ENCODE measurements at regions not wholly inside any gene's neighbourhood (a gene's known extent, or its start where the extent isn't known, plus 50 kb on each side); places are given as distances from the start of the nearest gene placed in this dataset.

DNA sequence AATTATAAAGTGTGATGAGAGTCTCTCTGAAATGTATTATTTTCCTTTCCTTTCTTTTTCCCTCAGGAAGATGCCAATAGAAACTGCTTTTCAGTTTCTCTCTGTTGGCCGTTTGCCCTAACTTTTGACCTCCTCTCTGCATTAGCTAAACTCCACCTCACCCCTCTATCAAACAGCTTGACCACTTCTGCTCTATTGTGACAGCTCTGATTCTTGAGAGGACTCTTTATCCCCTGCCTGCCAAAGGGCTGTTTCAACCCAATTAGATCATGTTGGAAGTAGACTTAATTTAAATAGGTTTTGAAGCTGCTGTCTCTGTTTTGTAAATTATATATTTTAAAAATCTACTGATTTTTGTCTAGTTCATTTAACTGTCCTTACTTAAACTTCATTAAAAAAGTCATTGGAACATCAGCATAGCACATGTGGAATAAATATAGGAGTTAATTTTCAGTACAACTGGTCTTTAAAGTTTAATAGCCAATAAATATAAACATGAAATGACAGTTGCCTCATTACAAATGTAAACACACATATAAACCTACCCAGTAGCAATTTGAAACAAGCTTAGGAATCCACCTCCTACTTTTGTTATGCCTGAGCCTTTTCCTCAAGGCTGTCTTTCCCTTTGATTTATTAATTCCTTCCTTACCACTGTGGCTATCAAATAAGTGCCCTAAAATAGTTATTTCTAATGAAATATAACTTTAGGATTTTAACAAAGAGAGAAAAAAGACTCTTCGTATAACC lies 152.0 kb downstream of the CHRM3 start:
- DNase-seq (ENCODE audit: extremely low read depth in 1 of 2, low read depth in 1 of 2) = no peak

DNA sequence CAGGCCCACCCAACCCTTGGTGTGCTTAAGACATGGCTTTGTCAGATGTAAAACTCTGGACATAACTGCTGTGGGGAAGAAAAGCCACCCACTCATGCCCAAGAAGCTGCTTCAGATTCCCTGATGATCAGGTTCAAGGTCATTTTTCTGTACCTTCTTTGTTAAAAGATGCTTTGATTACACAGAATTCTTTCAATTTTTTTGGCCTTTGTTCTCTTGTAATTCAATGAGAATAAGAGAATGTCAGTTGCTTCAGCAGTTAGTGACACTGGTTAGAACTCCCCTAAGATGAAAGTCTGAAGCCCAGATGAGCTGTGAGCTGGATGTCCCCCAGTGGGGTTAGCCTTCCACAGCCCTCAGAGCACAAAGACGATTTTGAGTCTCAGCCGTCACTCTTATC lies 152.7 kb downstream of the CHRM3 start:
- no peak for DNase-seq (ENCODE audit: extremely low read depth in 1 of 2, low read depth in 1 of 2)

DNA sequence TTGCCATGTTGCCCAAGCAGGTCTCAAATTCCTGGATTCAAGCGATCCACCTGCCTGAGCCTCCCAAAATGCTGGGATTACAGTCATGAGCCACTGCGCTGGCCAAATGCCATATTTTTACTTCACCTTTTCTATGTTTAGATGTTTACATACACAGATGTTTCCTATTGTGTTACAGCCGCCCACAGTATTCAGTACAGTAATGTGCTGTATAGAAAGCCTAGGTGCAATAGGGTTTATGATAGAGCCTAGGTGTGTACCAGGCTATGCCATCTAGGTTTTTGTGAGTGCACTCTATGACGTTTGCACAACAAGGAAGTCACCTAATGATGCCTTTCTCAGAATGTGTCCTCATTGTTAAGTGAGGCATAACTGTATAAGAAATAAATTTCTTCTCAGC lies 153.4 kb downstream of the CHRM3 start:
- no peak for DNase-seq (ENCODE audit: extremely low read depth in 1 of 2, low read depth in 1 of 2)

DNA sequence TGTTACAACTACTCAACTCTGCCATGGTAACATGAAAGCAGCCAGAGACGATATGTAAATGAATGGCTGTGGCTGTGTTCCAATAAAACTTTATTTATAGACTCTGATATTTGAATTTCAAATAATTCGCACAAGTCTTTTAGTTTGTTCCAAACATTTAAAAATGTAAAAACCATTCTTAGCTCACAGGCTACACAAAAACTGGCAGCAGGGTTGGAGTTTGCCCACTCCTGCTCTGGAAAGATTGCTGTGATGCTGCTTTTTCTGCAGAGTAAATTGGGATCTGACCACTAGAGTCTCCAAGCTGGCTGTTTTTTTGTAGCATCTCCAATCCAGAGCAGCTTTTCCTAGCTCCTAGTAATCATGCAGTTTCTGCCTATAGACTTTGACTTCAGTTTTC lies 157.5 kb downstream of the CHRM3 start:
- DNase-seq (ENCODE audit: extremely low read depth in 1 of 2, low read depth in 1 of 2) = no peak

DNA sequence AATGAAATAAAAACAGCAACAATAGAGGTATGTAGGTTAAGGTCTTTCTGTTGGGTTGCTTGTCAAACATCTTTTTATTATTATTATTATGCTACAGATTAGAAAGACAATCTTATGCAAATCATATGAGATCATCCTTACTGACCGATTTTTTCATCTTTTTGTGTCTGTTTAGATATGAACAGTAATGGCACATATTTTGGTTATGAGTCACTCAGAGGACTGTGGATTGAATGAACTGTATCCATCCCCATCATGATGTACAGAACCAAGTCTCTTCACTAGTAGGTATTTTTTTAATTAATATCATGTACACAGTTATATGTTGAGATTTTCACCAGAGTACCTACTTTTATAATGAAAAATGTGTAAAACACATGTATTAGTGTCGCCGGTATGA lies 159.1 kb downstream of the CHRM3 start:
- DNase-seq (ENCODE audit: extremely low read depth in 1 of 2, low read depth in 1 of 2) = no peak

DNA sequence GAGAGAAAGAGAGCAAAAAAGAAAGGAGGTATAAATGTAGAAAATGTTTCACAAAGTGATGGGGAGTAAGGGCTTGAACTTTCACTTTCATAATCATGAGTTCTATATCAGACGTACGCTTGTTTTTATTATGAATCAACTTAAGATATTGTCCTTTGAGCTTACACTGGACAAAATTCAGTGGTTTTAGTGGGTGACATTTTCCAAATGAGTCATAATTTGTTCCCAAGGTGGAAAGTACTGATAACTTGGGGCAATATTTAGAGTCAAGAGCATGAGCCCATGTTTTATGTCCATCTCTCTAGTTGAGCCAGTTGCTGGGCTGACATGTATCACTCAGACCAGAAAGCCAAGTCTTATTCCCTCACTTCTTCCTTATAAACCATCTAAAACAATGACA lies 161.6 kb downstream of the CHRM3 start:
- no peak for DNase-seq (ENCODE audit: extremely low read depth in 1 of 2, low read depth in 1 of 2)

DNA sequence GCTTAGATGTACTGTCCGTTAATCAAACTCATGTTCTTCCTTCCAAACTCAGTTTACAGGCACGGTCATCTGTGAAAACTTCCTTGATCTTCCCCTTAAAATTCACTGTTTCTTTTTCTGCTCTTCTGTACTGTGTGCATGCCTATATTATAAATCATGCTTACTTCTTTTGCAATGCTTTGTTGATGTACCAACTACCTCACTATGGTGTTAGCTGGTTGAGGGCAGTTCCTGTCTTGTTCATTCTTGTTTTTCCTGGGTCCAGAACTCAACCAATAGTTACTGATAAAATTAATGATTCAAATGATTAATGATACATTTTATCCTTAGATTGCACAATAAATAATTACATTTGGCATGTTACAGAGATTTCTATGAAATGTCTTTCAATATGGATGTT lies 163.8 kb downstream of the CHRM3 start:
- no peak for DNase-seq (ENCODE audit: extremely low read depth in 1 of 2, low read depth in 1 of 2)

DNA sequence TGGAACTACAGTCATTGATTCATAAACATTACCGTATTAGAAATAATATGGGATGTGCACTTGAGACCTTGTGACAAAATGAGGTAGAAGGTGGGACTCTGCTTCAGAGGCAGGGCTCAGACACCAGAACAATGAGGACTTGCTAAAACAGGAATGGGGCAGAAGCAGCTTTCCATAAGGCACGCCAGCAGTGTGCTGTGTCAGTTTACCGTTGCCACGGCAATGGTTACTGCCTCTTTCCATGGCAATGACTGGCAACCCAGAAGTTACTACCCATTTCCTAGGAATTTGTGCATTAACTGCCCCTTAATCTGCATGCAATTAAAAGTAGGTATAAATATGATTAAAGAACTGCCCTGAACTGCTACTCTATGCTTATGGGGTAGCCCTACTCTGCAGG lies 169.0 kb downstream of the CHRM3 start:
- DNase-seq (ENCODE audit: extremely low read depth in 1 of 2, low read depth in 1 of 2) = no peak

DNA sequence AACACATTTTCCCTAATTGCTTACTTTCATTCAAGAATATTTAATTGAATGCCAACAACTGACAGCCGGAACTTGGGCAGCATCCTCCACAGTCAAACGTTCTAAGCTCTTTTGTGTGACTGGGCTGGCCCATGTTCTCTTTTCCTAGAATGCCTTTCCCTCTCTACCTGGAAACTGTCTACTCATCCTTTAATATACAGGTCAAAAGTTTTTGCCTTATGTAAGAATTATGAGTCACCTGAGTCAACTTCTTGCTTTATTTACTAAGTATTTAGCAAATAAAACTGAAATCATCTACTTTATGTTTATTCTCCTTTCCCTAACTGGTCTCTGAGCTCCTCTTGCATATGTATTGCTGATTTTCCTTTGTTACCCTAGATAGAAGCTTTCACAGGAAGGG lies 172.2 kb downstream of the CHRM3 start:
- DNase-seq (ENCODE audit: extremely low read depth in 1 of 2, low read depth in 1 of 2) = no peak

DNA sequence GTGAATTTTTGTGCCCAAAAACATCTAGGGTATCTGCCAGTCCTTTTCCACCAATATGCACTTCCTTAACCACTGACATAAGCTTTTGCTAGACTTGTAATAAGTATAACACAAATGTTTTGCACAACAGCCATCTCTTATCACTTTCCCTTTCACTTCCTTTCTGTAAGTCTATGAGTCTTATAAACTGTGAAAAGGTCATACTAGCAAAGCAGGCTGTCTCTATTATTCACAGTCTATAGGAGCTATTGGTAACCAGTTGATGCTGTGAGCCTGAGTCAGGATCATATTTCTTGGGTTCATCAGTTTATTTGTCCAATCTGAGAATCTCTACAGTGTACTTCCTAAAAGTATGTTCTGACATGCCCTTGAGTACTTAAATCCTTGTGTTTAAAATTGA lies 172.6 kb downstream of the CHRM3 start:
- no peak for DNase-seq (ENCODE audit: extremely low read depth in 1 of 2, low read depth in 1 of 2)

DNA sequence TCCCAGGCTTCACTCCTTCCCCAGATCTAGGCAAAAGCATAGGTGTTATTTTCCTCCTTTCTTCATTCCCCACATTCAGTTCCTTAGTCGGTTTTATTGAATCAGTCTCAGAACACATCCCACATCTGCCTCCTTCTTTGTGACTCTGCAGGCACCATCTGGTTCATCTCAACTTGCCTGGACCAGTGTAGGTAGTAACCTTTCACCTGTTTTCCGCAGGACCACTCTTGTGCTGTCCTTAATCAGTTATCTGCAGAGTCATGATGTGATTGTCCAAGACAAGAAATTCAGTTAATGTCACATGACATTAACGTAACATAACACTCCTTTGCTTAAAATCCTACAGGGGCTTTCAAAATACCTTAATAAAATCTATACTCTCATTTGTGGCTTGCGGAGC lies 174.6 kb downstream of the CHRM3 start:
- no peak for DNase-seq (ENCODE audit: extremely low read depth in 1 of 2, low read depth in 1 of 2)

DNA sequence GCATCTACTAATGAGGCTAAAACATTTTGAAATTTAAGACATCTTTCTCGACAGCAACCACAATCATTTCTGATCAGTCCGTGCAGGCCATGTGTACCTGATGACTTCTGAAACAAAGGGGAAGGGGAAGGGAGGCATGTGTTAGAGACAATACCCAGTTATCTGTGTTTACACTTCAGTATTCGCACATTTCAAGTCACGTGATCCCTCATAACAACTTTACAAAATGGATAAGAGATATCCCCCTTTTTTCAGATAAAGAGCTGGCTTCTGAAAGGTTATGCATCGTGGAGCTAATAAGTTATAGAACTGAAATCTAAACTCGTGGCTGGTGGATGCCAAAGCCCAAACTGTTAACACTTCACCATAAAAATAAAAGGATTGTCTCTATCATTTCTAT lies 175.7 kb downstream of the CHRM3 start:
- DNase-seq (ENCODE audit: extremely low read depth in 1 of 2, low read depth in 1 of 2) = no peak

DNA sequence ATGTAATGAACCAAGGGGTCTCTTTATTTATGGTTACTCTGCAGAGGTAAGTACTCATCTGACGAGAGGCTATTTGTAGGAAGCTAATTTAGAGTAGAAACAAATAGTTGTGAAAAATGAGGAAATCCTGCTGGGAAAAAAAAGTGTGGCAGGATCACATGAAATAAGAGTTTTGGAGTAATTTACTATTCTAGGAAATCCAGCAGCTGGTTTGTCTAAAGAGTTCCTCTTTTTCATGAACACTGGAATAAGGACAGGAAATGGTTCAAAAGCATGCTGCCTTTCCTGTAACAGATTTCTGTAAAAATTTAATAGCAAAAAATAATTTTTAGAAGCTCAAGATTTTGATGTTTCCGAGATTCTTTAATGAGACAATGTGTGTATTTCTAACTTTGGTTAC lies 177.3 kb downstream of the CHRM3 start:
- no peak for DNase-seq (ENCODE audit: extremely low read depth in 1 of 2, low read depth in 1 of 2)

DNA sequence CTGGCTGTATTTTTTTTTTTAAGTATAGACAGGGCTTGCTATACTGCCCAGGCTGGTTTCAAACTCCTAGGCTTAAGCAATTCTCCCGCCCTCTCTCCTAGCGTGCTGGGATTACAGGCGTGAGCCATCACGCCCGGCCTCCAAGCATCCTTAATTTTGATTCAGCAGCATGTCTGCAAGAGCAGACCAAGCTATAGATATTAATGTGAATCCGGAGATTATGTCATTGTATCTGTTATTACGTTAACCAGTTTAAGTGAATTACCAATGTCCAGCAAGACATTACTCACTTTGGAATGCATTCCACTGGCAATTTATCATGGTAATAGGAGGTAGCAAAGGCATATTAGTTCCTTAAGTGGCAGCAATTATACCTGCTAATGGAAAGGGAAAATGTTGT lies 179.7 kb downstream of the CHRM3 start:
- DNase-seq (ENCODE audit: extremely low read depth in 1 of 2, low read depth in 1 of 2) = no peak

DNA sequence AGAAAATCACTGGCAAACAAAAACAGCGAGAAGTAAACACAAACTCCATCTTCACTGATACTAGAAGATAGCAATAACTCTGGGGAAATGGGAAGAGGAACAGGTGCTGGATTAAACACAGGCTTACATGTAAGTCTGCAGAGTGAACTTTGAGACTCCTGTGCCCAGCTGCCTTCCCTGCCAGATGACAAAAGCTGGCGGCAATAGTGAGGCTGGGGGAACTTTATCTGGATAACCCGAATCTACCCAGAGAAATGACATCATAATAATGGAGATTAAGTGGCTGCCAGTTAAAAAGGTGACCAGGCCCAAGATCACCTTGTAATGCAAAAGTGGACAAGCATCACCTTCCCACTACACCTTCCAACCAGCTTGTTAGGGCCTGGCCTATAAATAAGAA lies 184.5 kb downstream of the CHRM3 start:
- no peak for DNase-seq (ENCODE audit: extremely low read depth in 1 of 2, low read depth in 1 of 2)

DNA sequence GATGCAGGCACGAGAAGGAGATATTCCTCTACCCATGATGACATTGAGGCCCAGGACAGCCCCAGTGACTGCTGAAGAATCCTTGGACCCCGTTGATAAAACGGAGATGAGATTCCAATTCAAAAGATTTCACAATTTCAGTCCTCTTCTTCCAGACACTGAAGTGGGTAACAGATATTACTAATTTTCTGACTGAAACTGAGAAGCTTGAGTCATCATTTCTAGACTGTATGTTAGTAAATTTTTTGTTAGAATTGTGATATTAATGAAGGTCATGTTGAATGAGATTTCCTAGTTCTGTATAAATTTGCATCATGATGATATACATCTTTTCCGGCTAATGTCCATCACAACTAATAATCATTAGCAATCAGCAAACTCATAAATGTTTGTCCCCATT lies 185.8 kb downstream of the CHRM3 start:
- DNase-seq (ENCODE audit: extremely low read depth in 1 of 2, low read depth in 1 of 2) = no peak

DNA sequence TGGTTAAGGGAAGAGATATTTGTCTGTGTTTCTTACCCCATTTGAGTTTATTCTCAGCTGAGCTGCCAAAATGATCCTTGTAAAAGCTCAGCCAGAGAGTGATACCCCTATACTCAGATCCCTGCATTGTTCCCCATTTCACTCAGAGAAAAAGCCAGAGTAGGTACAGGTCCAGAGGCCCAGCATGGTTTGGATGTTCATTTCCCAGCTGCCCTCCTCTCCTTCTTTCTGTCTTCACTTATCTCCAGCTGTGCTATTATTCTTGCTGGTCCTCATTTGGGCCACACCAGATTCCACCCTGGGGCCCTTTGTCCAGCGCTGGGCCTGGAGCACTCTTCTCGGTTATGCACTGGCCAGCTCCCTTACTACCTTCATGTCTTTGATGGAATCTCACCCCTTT lies 187.7 kb downstream of the CHRM3 start:
- no peak for DNase-seq (ENCODE audit: extremely low read depth in 1 of 2, low read depth in 1 of 2)

DNA sequence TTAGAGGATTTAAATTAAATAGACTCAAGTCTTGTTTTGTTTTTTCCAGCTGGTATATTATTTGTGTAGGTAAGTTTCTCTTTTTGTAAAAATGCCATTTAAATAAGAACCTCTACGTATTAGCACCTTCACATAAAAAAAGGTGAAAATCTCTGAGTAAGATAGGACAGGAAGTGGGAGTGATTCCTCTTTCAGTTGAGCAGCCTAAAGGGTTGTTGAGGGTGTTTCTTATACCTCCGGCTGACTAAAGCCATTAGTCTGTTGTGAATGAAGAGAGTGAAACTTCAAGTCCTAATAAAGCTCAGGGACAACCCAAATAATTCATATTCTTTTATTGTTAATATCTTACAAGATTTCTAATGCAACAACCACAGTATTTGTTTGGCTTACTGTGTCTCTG lies 188.7 kb downstream of the CHRM3 start:
- DNase-seq (ENCODE audit: extremely low read depth in 1 of 2, low read depth in 1 of 2) = no peak

DNA sequence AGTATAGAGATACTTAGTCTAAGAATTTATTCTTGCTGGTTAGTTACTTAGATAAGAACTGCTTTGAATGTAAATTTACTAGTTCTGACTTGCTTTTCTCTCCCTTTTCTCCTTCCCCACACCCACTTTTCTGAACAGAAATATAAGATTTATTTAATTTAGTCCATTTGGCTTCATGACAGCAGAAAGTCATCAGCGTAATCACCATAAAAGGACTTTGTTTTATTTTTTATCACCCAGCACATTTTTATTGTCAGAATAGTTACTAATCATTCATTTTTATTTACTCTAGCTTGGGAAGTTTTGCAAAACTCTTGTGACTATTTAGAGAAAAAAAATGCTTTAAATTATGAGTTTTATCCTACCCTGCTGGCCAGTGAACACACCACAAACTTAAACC lies 197.2 kb downstream of the CHRM3 start:
- DNase-seq (ENCODE audit: extremely low read depth in 1 of 2, low read depth in 1 of 2) = no peak

DNA sequence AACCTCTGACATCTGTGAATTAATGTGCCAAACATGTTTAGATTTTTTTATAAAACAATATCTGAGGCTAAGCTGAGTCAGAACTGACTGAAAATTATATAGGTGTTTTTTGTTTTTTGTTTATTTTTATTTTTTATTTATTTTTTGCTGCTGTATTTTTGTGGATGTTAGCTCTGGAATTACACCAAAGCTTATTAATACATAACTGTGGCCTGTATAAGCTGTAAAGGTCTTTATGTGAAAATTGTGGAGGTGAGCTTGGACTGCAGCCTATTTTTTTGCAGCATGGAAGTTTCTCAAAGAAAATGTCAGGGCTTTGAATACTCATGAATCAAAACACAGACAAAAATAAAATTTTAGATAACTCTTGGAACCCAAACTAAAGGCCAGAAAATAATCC lies 199.8 kb downstream of the CHRM3 start:
- no peak for DNase-seq (ENCODE audit: extremely low read depth in 1 of 2, low read depth in 1 of 2)

DNA sequence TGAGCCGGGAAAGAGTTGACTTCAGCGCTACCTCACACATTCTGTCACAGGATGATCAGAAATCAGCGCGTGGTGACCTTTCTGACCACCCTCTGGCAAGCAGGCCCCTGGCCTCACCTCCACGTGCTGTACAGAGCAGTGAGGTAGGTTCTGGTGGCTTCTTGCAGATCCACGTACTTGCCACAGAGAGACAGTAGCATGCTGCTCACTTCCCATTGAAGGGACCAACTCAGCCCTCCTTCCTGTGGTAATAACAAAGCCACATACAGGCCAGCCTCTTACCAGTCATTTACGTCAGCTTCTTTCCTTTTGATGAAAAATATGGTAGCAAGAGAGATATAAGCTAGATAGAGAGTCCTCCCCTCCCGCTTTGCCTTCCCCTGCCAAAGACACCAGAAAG lies 200.7 kb downstream of the CHRM3 start:
- no peak for DNase-seq (ENCODE audit: extremely low read depth in 1 of 2, low read depth in 1 of 2)

DNA sequence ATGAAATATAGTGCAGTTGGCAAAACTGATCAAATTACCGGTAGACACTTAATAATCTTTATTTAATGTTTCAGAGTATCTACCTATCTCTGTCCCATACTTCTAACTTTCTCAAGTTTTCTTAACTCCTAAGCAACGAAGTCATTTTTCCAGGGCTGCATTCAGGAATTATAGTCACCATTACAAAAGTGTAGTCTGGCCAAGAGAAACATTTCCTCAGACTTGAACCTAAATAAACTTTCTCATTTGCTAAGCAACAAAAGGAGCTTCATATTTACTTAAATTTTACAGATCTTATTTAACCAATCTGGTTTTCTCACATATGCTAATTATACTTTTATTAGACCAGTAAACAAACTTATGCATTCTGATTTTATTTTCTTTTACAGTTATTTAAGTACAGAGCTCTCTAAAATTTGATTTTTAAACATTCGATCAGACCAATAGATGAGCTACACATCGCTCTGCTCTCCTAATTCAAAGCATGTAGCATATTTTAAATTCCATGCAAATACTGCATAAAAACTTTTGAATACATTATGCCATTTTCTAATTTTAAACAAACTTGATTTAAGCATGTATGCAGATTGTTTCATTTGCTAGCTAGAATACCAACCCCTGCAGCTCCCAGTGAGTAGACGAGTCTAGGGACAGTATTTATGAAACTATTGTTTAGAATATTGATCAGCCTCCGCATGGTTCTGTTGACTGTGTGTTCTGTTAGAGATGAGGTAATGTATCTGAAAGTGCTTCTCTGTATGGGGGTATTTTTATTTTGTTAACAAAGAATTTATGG lies 201.4 kb downstream of the CHRM3 start:
- DNase-seq (ENCODE audit: extremely low read depth in 1 of 2, low read depth in 1 of 2) = no peak

DNA sequence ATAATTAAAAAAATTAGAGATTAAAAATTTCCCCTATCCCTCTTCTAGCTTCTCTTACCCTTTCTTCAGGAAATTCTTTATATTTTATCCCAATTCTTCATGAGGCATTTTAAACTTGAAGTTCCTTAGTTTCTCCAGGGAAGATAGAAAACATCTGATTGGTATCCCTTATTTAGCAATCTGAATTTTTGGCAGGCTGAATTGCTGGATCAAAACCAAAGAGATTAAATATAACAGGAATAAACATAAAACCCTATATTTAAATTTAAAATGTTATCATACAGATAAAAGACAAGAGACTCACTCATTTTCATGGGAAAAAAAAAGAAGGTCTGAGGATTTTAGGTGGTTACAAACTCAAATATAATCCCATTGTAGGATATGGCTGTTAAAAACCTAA lies 204.2 kb downstream of the CHRM3 start:
- DNase-seq (ENCODE audit: extremely low read depth in 1 of 2, low read depth in 1 of 2) = no peak

All from activated CD8-positive, alpha-beta memory T cell treated with anti-CD3 and anti-CD28 coated beads for 1 hour (primary cell).